Loucy (cell line): ENCODE measurements at regions not wholly inside any gene's neighbourhood (a gene's known extent, or its start where the extent isn't known, plus 50 kb on each side); places are given as distances from the start of the nearest gene placed in this dataset.

Experiments
- H2AFZ ChIP-seq: fragments of 200-600 bp; sonication (generic); 2 replicates; pipeline ENCODE4 v1.6.0; 2016; ENCODE audit warnings: antibody characterized with exemption, mild to moderate bottlenecking, low read length, moderate library complexity
- H3F3A ChIP-seq: fragments of 200-600 bp; 2 replicates; pipeline ENCODE4 v1.6.0; 2016; ENCODE audit warnings: antibody characterized with exemption, low read depth, mild to moderate bottlenecking
- H3K27me3 ChIP-seq: fragments of 200-600 bp; sonication (generic); 2 replicates; pipeline ENCODE4 v1.6.1; 2014; ENCODE audit warnings: low read length, mild to moderate bottlenecking; ENCODE audit not compliant: insufficient read depth, poor library complexity, severe bottlenecking
- H3K36me3 ChIP-seq: fragments of 200-600 bp; sonication (generic); 2 replicates; pipeline ENCODE4 v1.6.1; 2016; ENCODE audit warnings: low read length; ENCODE audit not compliant: insufficient read depth
- H3K4me1 ChIP-seq: fragments of 200-600 bp; sonication (generic); 2 replicates; pipeline ENCODE4 v1.5.1; 2014; ENCODE audit warnings: low read length, mild to moderate bottlenecking; ENCODE audit not compliant: insufficient read depth, poor library complexity, severe bottlenecking
- H3K4me2 ChIP-seq: fragments of 200-600 bp; sonication (generic); 2 replicates; pipeline ENCODE4 v1.6.0; 2014; ENCODE audit warnings: antibody characterized with exemption, low read length, low read depth, mild to moderate bottlenecking; ENCODE audit not compliant: poor library complexity, severe bottlenecking
- H3K4me3 ChIP-seq: fragments of 200-600 bp; sonication (generic); 2 replicates; pipeline ENCODE4 v1.5.1; 2014; ENCODE audit warnings: low read length, mild to moderate bottlenecking, mixed read lengths; ENCODE audit not compliant: poor library complexity, severe bottlenecking
- H3K79me2 ChIP-seq: fragments of 200-600 bp; sonication (generic); 2 replicates; pipeline ENCODE4 v1.6.1; 2014; ENCODE audit warnings: low read length; ENCODE audit not compliant: insufficient read depth
- H3K9ac ChIP-seq: fragments of 200-600 bp; sonication (generic); 2 replicates; pipeline ENCODE4 v1.6.0; 2014; ENCODE audit warnings: mild to moderate bottlenecking, low read depth, low read length, moderate library complexity; ENCODE audit not compliant: poor library complexity, severe bottlenecking
- H3K9me2 ChIP-seq: fragments of 200-600 bp; sonication (generic); replicated peaks from 2 replicates; pipeline ENCODE4 v1.6.1; 2016; ENCODE audit warnings: low read depth, low read length, mixed read lengths
- H3K9me3 ChIP-seq: fragments of 200-600 bp; sonication (generic); 2 replicates; pipeline ENCODE4 v1.6.1; 2014; ENCODE audit warnings: mild to moderate bottlenecking, antibody characterized with exemption, low read length, low read depth; ENCODE audit not compliant: insufficient read depth
- H4K20me1 ChIP-seq: fragments of 200-600 bp; sonication (generic); 2 replicates; pipeline ENCODE4 v1.6.0; 2014; ENCODE audit warnings: antibody characterized with exemption, low read length, mild to moderate bottlenecking; ENCODE audit not compliant: insufficient read depth, poor library complexity, severe bottlenecking
- CTCF ChIP-seq: fragments of 200-600 bp; sonication (generic); conservative IDR thresholded peaks from 2 replicates; pipeline ENCODE4 v1.5.1; 2014; ENCODE audit warnings: mild to moderate bottlenecking, antibody characterized with exemption, low read length
- EZH2phosphoT487 ChIP-seq: fragments of 200-600 bp; IDR thresholded peaks from 2 replicates; pipeline ENCODE4 v1.6.1; 2018; ENCODE audit warnings: antibody characterized with exemption, mild to moderate bottlenecking, moderate library complexity, borderline replicate concordance

- Histone ChIP-seq H3K36me3 (no peaks in the 10 kb centered on the region), H3K9ac (no peak overlapping the region), H3K9me2 (no peaks in the 10 kb centered on the region), H3K4me2 (no peak overlapping the region), H3F3A (no peaks in the 10 kb centered on the region), H3K4me1 (peaks cover 10% of the 10 kb centered on the region), H3K4me3 (no peak overlapping the region), H3K9me3 (peaks cover 14% of the 10 kb centered on the region; the same call in 1 of the 2 replicates), H3K79me2 (no peaks in the 10 kb centered on the region), H4K20me1 (no peaks in the 10 kb centered on the region), H3K27me3 (no peaks in the 10 kb centered on the region), H2AFZ (no peak overlapping the region)
- no peak for TF ChIP-seq CTCF
- no peak for TF ChIP-seq EZH2phosphoT487
Measured at GRCh38 chr12:131591136-131591535, 119.8 kb upstream of the SFSWAP start.

GRCh38 chr12:131591714-131592709 lies 118.9 kb upstream of the SFSWAP start:
- Histone ChIP-seq H3K4me3 (no peak overlapping the region), H3K4me2 (no peak overlapping the region), H3K9ac (no peak overlapping the region), H3K9me2 (no peaks in the 10 kb centered on the region), H4K20me1 (no peaks in the 10 kb centered on the region), H3K9me3 (peaks cover 9% of the 10 kb centered on the region; the same call in 1 of the 2 replicates), H3F3A (no peaks in the 10 kb centered on the region), H3K79me2 (no peaks in the 10 kb centered on the region), H3K4me1 (peaks cover 10% of the 10 kb centered on the region), H3K36me3 (no peaks in the 10 kb centered on the region), H3K27me3 (no peaks in the 10 kb centered on the region), H2AFZ (no peak overlapping the region)
- TF ChIP-seq CTCF (no peak), EZH2phosphoT487 (no peak)

- H3K4me2 ChIP-seq, result no peak overlapping the region
- no peaks in the 10 kb centered on the region for H3K9me2 ChIP-seq
- H3K36me3 ChIP-seq, result no peaks in the 10 kb centered on the region
- no peaks in the 10 kb centered on the region for H3K27me3 ChIP-seq
- peaks cover 10% of the 10 kb centered on the region for H3K4me1 ChIP-seq
- H3K9me3 ChIP-seq, result peaks cover under 1% of the 10 kb centered on the region; the same call in 1 of the 2 replicates
- H3K79me2 ChIP-seq, result no peaks in the 10 kb centered on the region
- no peak overlapping the region for H3K9ac ChIP-seq
- TF ChIP-seq CTCF, result no peak
- TF ChIP-seq EZH2phosphoT487, result no peak
- H3K4me3 ChIP-seq, result no peak overlapping the region
- H2AFZ ChIP-seq, result no peak overlapping the region
- no peaks in the 10 kb centered on the region for H3F3A ChIP-seq
- H4K20me1 ChIP-seq, result no peaks in the 10 kb centered on the region
Measured at GRCh38 chr12:131592972-131593371, 117.9 kb upstream of the SFSWAP start.
